Stimulated activated CD8-positive, alpha-beta memory T cell treated with anti-CD3 and anti-CD28 coated beads, Interleukin-2, amount 100 ng/mL, for 1 hour (primary cell): ENCODE measurements at regions not wholly inside any gene's neighbourhood (a gene's known extent, or its start where the extent isn't known, plus 50 kb on each side); places are given as distances from the start of the nearest gene placed in this dataset.
"Not testable (repeated sequence)": the region's sequence is repeated elsewhere in the genome, so short reads cannot be mapped to it uniquely, and the experiment has no call there.

Experiments used
- DNase-seq, 2 donors: peaks; one replicate each; pipeline ENCODE4 v3.0.0-alpha.2; 2020; ENCODE audit warnings: low read depth in 2 of 2

- no peak for DNase-seq
Measured at GRCh38 chr20:1754306-1754705, 96.7 kb upstream of the SIRPG start.

- no peak for DNase-seq
Measured at GRCh38 chr20:1752045-1752444, 94.5 kb upstream of the SIRPG start.

GRCh38 chr20:1748777-1749176, 91.2 kb upstream of the SIRPG start:
- no peak for DNase-seq

- DNase-seq: no peak
Measured at GRCh38 chr20:1747953-1748577, 90.5 kb upstream of the SIRPG start.

GRCh38 chr20:1742049-1742434, 84.5 kb upstream of the SIRPG start:
- not testable (repeated sequence) for DNase-seq

GRCh38 chr20:1741309-1742048, 83.9 kb upstream of the SIRPG start:
- DNase-seq: no peak

- DNase-seq: no peak
Measured at GRCh38 chr20:1737134-1737533, 79.6 kb upstream of the SIRPG start.

- no peak for DNase-seq
Measured at GRCh38 chr20:1735417-1736089, 78.0 kb upstream of the SIRPG start.

GRCh38 chr20:1734269-1734858, 76.8 kb upstream of the SIRPG start:
- DNase-seq: no peak

GRCh38 chr20:1731828-1732375, 74.3 kb upstream of the SIRPG start:
- DNase-seq: not testable (repeated sequence)

GRCh38 chr20:1730981-1731711, 73.6 kb upstream of the SIRPG start:
- DNase-seq: not testable (repeated sequence)

GRCh38 chr20:1727303-1727702, 69.7 kb upstream of the SIRPG start:
- DNase-seq: not testable (repeated sequence)

GRCh38 chr20:1724901-1725300, 67.3 kb upstream of the SIRPG start:
- no peak for DNase-seq

- DNase-seq: no peak
Measured at GRCh38 chr20:1722513-1723050, 65.0 kb upstream of the SIRPG start.

GRCh38 chr20:1721687-1722512, 64.3 kb upstream of the SIRPG start:
- no peak for DNase-seq

- no peak for DNase-seq
Measured at GRCh38 chr20:1720845-1721475, 63.4 kb upstream of the SIRPG start.

GRCh38 chr20:1720226-1720625, 62.6 kb upstream of the SIRPG start:
- DNase-seq: no peak

- no peak for DNase-seq
Measured at GRCh38 chr20:1718604-1719384, 61.2 kb upstream of the SIRPG start.
